Activated T-helper 17 cell treated with anti-CD3 and anti-CD28 coated beads, Interleukin-2, amount 50 U/mL, for 72 hours (primary cell): ENCODE measurements at regions not wholly inside any gene's neighbourhood (a gene's known extent, or its start where the extent isn't known, plus 50 kb on each side); places are given as distances from the start of the nearest gene placed in this dataset.

Experiments
- ATAC-seq: fragments of 150-1000 bp; cut with Tn5 transposase; replicated peaks from 2 replicates; pipeline ENCODE4 v1.10.0; 2021; ENCODE audit warnings: mild to moderate bottlenecking, moderate library complexity
- H3K27ac Mint-ChIP-seq: one replicate; pipeline ENCODE4 v1.8.0; 2022; ENCODE audit warnings: mixed read lengths
- H3K27me3 Mint-ChIP-seq: one replicate; pipeline ENCODE4 v1.8.0; 2022; ENCODE audit warnings: mixed read lengths
- H3K36me3 Mint-ChIP-seq: one replicate; pipeline ENCODE4 v1.8.0; 2022; ENCODE audit warnings: low read depth, mild to moderate bottlenecking, mixed read lengths
- H3K4me1 Mint-ChIP-seq: one replicate; pipeline ENCODE4 v1.8.0; 2022; ENCODE audit warnings: mixed read lengths
- H3K4me3 Mint-ChIP-seq: one replicate; pipeline ENCODE4 v1.8.0; 2022; ENCODE audit warnings: mild to moderate bottlenecking, mixed read lengths
- H3K9me3 Mint-ChIP-seq: one replicate; pipeline ENCODE4 v1.8.0; 2022; ENCODE audit warnings: mixed read lengths

DNA sequence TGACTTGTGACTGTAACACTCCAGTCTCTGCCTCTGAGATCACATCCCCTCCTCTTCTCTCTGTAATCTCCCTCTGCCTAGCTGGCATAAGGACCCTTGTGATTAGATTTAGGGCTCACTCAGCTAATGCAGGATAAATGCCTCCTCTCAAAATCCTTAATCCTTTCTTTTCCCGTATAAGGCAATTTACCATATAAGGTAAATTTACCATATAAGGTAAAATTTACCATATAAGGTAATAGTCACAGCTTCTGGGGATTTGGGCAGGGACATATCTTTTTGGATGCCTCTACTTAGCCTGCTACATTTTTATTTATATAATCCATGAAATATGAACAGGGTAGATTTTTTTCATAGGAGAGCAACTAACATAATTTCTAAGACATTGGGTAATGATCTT is 318.0 kb upstream of the PUM3 start:
- Mint-ChIP-seq H3K27me3 (peaks cover 18% of the 10 kb centered on the region), H3K27ac (no peak overlapping the region), H3K4me1 (no peaks in the 10 kb centered on the region), H3K4me3 (no peak overlapping the region), H3K9me3 (no peaks in the 10 kb centered on the region), H3K36me3 (no peaks in the 10 kb centered on the region)
- ATAC-seq, result no peak

DNA sequence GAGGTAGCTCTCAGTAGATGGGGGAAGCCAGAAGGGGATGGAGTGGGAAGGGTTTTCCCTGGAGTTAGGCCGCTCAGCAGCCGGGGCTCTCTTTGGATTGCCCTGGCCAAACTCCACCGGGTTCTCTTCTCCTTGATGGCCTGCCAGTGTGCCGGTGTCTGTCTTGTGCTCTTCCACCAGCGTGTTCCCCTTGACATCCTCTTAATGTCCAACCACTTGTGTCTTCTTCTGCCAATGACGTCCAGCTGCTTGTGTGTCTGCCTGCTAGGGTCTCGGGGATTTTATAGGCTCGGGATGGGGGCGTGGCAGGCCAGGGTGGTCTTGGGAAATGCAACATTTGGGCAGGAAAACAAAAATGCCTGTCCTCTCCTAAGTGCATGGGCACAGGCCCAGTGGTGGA is 313.1 kb upstream of the PUM3 start:
- no peak overlapping the region for H3K4me3 Mint-ChIP-seq
- H3K36me3 Mint-ChIP-seq, result no peaks in the 10 kb centered on the region
- H3K27me3 Mint-ChIP-seq, result peaks cover 7% of the 10 kb centered on the region
- ATAC-seq, result no peak
- H3K9me3 Mint-ChIP-seq, result no peaks in the 10 kb centered on the region
- no peaks in the 10 kb centered on the region for H3K4me1 Mint-ChIP-seq
- H3K27ac Mint-ChIP-seq, result no peak overlapping the region

DNA sequence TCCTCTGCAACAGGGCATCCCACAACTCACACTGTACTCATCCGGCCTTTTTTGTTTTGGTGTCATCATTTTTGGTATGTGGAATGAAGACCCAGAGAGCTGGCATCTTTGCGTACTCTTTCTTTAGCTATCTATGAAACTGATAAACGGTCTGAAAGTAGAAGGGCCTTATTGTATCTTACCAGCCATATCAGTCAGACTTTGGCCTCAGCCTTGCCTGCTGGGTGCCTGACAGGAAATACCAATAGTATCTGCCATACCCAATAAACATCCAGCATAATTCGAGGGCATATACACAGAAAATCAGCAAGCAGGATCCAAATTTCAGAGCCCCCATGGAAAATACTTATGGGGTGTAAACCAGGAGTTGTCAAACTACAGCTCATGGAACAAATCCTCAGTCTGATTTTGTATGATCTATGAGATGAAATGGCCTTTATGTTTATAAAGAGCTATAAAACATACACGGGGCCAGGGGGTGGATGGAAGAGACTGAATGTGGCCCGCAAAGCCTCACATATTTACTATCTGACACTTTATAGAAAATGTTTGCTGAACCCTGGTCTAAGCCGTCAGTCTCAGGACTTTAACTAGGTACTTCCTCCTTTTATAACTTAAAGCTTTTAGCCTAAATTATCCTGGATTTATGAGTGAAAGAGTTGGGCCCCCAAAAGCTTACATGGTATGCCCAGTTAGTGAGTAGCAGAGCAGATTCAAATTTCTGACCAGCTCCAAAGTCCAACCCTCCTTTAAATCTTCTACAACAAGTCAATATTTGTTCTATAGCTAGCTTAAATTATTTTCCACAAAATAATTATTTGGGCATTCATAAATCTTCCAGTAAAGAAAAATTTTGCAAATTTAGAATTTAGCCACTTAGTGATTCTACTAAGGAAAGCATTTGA is 308.0 kb upstream of the PUM3 start:
- ATAC-seq, result no peak
- H3K9me3 Mint-ChIP-seq, result no peaks in the 10 kb centered on the region
- H3K36me3 Mint-ChIP-seq, result no peaks in the 10 kb centered on the region
- H3K4me3 Mint-ChIP-seq, result no peak overlapping the region
- H3K27ac Mint-ChIP-seq, result no peak overlapping the region
- H3K27me3 Mint-ChIP-seq, result peaks cover 7% of the 10 kb centered on the region
- H3K4me1 Mint-ChIP-seq, result no peaks in the 10 kb centered on the region

DNA sequence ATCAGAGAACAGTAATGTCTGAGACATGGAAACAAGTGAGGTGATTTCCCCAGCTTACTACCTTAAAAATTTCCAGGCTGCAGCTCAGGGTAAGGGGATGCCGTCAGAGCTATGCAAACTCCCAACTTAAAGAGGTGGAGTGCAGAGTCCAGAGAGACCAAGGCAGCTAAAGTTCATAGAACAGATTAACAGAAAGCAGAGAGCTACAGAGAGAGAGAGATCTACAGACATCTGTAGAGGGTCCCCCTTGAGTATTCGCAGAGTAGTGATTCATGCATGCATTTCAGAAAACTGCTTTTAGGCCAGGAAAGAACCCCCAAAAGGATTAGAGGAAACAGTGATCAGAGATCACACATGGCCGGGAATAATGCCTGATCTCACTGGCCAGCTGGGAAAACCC is 306.2 kb upstream of the PUM3 start:
- no peak overlapping the region for H3K27ac Mint-ChIP-seq
- peaks cover 9% of the 10 kb centered on the region for H3K27me3 Mint-ChIP-seq
- H3K4me1 Mint-ChIP-seq, result no peaks in the 10 kb centered on the region
- no peak overlapping the region for H3K4me3 Mint-ChIP-seq
- peaks cover 4% of the 10 kb centered on the region for H3K9me3 Mint-ChIP-seq
- no peaks in the 10 kb centered on the region for H3K36me3 Mint-ChIP-seq
- no peak for ATAC-seq

DNA sequence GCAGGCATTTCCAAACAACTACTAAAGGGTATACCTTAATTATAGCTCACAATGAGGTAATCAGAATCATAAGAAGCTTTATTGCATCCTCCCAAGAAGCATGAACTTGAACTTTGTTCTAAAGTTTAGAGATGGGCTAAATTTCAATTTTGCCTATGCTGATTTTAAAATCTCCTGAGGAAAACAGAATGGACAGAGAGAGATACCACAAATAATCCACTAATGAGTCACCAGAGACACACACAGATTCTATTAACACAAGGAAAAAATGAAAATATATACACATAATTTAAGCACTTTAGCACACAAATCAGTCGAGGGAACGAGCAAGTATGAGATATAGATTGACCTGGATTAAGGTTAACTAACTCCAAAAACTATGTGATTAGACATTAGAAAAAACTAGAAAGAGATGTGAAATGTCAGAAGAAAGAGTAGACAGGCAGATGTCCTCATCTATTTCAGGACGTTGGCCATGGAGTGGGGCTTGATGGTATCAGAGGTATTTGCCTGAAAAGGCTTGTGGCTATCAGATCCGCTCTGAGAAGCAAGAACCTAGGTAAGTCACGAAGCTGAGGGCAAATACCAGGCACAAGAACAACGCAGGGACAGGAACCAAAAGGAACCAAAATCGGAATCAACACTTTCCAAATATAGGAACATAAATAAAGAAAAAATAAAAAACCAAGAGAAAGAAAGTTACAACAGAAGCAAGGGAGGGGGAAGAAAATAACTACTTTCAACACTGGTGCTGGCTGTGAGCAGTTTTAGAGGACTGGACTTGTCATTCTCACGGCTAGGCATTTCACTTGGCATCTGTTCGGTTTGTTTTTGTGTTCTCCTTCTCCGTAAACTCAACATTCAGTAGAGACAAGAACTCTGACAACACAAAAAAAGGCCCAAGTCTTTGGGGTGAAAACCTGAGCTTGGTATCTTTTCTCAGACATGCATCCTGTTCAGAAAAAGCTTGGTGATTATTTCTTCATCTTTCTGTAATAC is 294.6 kb upstream of the PUM3 start:
- no peak for ATAC-seq
- H3K27ac Mint-ChIP-seq, result no peak overlapping the region

DNA sequence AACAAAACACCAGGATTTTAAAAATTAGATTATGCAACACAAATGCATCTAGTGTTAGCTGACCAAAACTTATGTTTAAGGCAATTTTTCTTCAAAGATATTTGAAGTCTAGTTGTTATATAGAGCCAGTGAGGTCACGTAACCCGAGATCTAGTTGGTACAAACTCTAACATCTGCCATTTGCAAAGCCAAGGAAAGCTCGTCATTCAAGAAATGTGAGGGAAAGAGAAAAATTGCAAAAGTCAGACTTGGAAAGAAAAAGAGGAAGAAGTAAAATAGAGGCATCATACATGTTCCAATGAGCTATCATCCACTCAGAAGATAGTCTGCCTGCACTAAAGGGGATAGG is 293.4 kb upstream of the PUM3 start:
- no peak overlapping the region for H3K4me3 Mint-ChIP-seq
- H3K9me3 Mint-ChIP-seq, result peaks cover 9% of the 10 kb centered on the region
- ATAC-seq, result no peak

More for the DNA sequence above, 294.6 kb upstream of the PUM3 start:
- no peak overlapping the region for H3K4me3 Mint-ChIP-seq
- H3K36me3 Mint-ChIP-seq, result no peaks in the 10 kb centered on the region
- peaks cover 14% of the 10 kb centered on the region for H3K9me3 Mint-ChIP-seq
- peaks cover 17% of the 10 kb centered on the region for H3K27me3 Mint-ChIP-seq
- H3K4me1 Mint-ChIP-seq, result no peaks in the 10 kb centered on the region

DNA sequence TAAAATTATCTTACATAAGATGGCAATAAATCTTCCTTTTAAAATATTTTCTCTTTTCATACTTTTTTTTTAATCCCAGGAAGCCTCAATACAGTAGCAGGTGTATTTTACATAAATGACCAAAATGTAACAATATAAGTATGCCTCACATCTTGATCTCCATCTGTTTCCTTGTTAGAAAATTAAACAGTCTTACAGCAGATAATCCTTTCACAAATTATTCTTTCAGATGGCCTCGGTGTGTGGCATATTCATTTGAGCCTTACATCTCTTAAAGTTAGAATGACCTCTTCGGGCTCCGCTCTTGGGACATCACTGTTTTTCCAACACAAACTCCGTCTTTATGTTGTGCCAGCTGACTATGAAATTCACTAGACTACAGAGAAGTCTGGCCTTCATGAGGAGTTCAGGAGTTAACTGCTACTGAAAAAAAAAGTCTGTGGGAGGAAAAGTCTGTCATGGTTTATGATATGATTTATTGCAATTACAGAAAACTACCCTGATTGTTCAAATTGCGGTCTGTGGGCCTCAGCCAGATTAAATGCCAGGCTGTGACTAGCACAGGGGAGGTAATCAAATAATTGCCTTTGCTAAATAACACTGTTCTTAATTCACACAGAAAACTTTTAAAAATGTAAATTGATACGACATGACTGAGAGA is 292.9 kb upstream of the PUM3 start:
- ATAC-seq, result no peak
- H3K27ac Mint-ChIP-seq, result no peak overlapping the region
- no peak overlapping the region for H3K4me3 Mint-ChIP-seq
- peaks cover 8% of the 10 kb centered on the region for H3K9me3 Mint-ChIP-seq
- H3K27me3 Mint-ChIP-seq, result peaks cover 17% of the 10 kb centered on the region
- no peaks in the 10 kb centered on the region for H3K36me3 Mint-ChIP-seq
- H3K4me1 Mint-ChIP-seq, result no peaks in the 10 kb centered on the region

More for the DNA sequence above, 293.4 kb upstream of the PUM3 start:
- Mint-ChIP-seq H3K4me1 (no peaks in the 10 kb centered on the region), H3K27ac (no peak overlapping the region), H3K36me3 (no peaks in the 10 kb centered on the region), H3K27me3 (peaks cover 17% of the 10 kb centered on the region)

DNA sequence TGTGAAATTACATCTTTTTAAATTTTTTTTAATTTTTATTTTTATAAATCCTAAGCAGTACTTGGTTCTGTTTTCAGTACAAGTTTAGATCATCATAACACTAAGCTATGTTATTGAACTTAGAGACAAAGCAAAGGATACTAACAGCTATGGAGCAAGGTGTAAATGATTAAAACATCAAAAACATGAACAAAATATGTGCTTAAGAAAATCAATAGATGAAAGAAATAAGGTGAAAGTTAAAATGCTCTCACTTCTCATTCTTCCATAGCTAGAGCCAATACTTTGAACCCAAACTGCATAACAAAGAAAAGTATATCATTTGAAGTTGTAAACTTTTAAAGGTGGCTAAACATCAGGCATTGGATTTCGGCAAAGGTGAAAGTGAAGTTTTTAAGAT is 292.3 kb upstream of the PUM3 start:
- no peak for ATAC-seq
- no peak overlapping the region for H3K27ac Mint-ChIP-seq
- H3K36me3 Mint-ChIP-seq, result no peaks in the 10 kb centered on the region
- H3K4me3 Mint-ChIP-seq, result no peak overlapping the region
- no peaks in the 10 kb centered on the region for H3K4me1 Mint-ChIP-seq
- H3K9me3 Mint-ChIP-seq, result peaks cover 8% of the 10 kb centered on the region
- H3K27me3 Mint-ChIP-seq, result peaks cover 19% of the 10 kb centered on the region

DNA sequence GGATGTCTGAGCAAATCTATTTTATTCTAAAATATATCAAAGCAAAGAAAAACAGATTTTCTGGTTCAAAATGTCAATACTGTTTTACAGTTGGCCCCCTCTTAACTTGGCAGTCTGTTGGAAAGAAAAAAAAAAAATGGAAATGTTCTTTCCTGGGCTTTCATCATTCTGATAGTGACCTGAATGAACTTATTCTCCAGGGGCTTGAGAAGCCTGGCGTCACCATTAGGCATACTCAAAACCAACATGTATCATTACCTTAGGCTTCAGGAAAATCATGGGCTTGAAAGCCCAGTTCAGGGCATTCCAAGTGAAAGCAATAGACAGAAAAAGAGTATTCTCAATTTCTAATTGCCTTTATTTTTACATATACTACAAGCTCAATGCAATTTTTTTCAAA is 283.7 kb upstream of the PUM3 start:
- H3K4me3 Mint-ChIP-seq, result no peak overlapping the region
- H3K27ac Mint-ChIP-seq, result no peak overlapping the region
- no peaks in the 10 kb centered on the region for H3K9me3 Mint-ChIP-seq
- H3K4me1 Mint-ChIP-seq, result no peaks in the 10 kb centered on the region
- no peak for ATAC-seq
- H3K27me3 Mint-ChIP-seq, result peaks cover 10% of the 10 kb centered on the region
- no peaks in the 10 kb centered on the region for H3K36me3 Mint-ChIP-seq

DNA sequence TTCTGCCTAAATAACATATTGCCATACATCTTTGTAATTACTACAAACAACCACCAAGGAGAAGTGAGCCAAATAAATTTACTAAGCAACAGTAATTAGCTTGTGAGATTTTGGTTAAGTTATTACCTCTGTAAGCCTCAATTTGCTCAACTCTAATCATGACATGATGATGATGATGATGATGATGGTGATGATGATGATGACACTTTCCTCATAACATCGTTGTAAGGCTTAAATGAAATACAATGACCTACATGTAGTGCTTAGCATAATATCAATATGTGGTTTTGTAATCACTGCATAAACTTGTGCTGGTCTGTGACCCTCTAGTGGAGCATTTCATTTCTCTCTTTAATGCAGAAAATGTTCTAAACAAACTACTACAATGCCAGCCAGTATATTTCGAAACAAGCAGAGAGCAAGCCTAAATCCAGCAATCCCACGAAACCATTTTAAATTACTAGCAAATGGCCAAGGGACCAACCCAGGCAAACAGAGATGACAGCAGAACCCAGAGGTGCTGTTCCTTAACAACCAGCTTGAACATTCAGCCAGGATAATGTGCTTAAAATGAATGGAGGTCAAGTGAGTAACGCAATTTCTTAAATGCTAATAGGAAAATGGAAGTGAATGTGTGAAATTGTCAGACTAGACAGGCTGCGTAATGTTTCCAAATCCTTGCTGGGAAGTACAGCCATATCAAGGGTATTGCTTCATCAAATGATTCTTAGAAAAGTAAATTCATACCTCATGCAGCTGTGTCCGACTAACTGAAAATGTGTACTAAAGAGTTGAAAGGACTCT is 281.9 kb upstream of the PUM3 start:
- Mint-ChIP-seq H3K4me3 (no peak overlapping the region), H3K9me3 (no peaks in the 10 kb centered on the region), H3K27ac (no peak overlapping the region), H3K27me3 (peaks cover 8% of the 10 kb centered on the region), H3K4me1 (no peaks in the 10 kb centered on the region), H3K36me3 (no peaks in the 10 kb centered on the region)
- no peak for ATAC-seq

DNA sequence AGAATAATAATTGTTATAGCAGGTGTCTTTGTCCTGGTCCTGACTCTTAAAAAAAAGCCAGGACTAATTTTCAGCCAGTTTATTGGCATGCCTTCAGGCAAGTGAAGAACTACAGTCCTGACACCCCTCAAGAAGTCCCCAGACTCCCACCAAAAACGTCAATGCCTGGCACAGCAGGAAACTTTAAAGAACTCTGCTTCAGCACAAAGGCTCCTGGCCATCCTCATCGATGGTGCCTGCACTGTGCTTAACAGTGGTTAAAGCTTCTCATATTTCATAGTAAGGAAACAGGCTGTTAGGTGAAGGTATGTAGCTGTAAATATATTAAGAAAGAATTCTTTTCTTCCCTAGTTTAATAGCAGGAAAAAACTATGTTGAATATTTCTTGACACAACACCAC is 280.1 kb upstream of the PUM3 start:
- H3K27me3 Mint-ChIP-seq, result peaks cover 8% of the 10 kb centered on the region
- H3K36me3 Mint-ChIP-seq, result no peaks in the 10 kb centered on the region
- no peak overlapping the region for H3K4me3 Mint-ChIP-seq
- H3K9me3 Mint-ChIP-seq, result no peaks in the 10 kb centered on the region
- H3K27ac Mint-ChIP-seq, result no peak overlapping the region
- ATAC-seq, result no peak
- H3K4me1 Mint-ChIP-seq, result no peaks in the 10 kb centered on the region

DNA sequence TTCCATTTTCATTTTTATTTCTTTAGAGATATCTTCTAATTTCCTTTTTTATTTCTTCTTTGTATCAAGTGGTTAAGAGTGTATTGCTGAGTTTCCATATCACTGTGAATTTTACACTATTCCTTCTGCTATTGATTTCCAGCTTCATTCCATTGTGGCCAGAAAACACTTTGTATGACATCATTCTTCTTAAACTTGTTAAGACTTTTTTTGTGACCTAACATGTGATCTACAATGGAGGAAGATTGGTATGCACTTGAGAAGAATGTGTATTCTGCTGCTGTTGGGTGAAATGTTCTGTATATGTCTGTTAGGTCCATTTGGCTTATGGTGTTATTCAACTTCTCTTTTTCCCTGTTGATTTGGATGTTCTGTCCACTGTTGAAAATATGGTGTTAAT is 274.2 kb upstream of the PUM3 start:
- no peaks in the 10 kb centered on the region for H3K4me1 Mint-ChIP-seq
- no peak overlapping the region for H3K27ac Mint-ChIP-seq
- H3K9me3 Mint-ChIP-seq, result peaks cover 7% of the 10 kb centered on the region
- no peak overlapping the region for H3K4me3 Mint-ChIP-seq
- H3K27me3 Mint-ChIP-seq, result peaks cover 3% of the 10 kb centered on the region
- H3K36me3 Mint-ChIP-seq, result no peaks in the 10 kb centered on the region
- no peak for ATAC-seq

DNA sequence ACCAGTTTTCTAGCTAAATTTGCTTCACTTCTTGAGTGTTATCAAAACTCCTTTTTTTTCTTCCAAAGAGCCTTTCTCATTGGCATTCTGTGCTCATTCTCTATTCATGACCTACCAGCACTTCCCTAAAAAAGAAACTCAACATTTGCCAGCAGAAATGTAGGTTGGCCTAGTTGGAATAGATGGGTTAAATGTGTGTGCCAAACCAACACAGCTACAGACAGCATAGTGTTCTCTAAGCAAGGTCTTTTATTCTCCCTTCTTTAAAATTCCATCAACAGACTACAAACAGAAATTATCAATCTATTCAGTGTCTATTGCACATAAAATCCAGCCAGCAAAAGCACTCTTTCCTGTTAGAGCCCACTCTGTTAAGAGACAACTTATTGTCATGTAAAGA is 255.8 kb upstream of the PUM3 start:
- peaks cover 4% of the 10 kb centered on the region for H3K27me3 Mint-ChIP-seq

DNA sequence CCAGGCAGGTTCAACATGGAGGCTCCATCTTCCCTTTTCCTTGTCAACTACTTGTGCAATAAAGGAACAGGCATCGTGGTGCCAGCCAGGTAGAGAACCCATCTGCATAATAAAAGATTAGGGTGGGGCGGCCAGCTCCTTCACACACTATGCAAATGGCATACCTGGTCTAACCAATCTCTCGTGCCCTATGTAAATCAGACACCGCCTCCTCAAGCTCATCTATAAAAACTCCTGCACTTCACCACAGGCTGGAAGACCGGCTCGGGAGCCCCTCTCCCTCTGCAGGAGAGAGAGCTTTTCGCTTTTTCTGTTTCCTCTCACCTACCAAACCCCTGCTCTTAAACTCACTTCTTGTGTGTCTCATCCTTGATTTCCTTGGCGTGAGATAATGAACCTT is 244.3 kb upstream of the PUM3 start:
- Mint-ChIP-seq H3K4me1 (no peaks in the 10 kb centered on the region), H3K27me3 (peaks cover 3% of the 10 kb centered on the region), H3K9me3 (no peaks in the 10 kb centered on the region), H3K27ac (no peak overlapping the region), H3K36me3 (no peaks in the 10 kb centered on the region), H3K4me3 (no peak overlapping the region)
- no peak for ATAC-seq

More for the DNA sequence above, 255.8 kb upstream of the PUM3 start:
- Mint-ChIP-seq H3K9me3 (no peaks in the 10 kb centered on the region), H3K4me3 (no peak overlapping the region), H3K36me3 (no peaks in the 10 kb centered on the region), H3K27ac (no peak overlapping the region), H3K4me1 (no peaks in the 10 kb centered on the region)
- ATAC-seq, result no peak
